CD4-positive, alpha-beta T cell (primary cell): ENCODE measurements at regions not wholly inside any gene's neighbourhood (a gene's known extent, or its start where the extent isn't known, plus 50 kb on each side); places are given as distances from the start of the nearest gene placed in this dataset.

Source experiments
- ATAC-seq: fragments of 200-7000 bp; cut with Tn5 transposase; one replicate; pipeline ENCODE4 v1.10.0; 2022; ENCODE audit warnings: mild to moderate bottlenecking; ENCODE audit not compliant: poor library complexity
- CTCF ChIA-PET: fragments of 350-600 bp; sonication (Branson Sonifier 250); formaldehyde crosslinking; loops from one replicate; lab custom pipeline; 2021; ENCODE audit warnings: antibody characterized with exemption, inconsistent platforms; lab: Charles Lee
- POLR2A ChIA-PET: fragments of 350-600 bp; sonication (Branson Sonifier 250); formaldehyde crosslinking; loops from one replicate; lab custom pipeline; 2021; ENCODE audit warnings: antibody characterized with exemption, inconsistent platforms; lab: Charles Lee
- DNase-seq, 14 experiments: peaks; one replicate each; pipeline ENCODE4 v3.0.0-alpha.2; 2013 to 2020; ENCODE audit warnings: mixed read lengths in 2 of 14
- H3K27ac ChIP-seq, 2 donors: one replicate each; pipeline versions ENCODE4 v1.5.1 to v1.7.0; 2013; ENCODE audit warnings: low read length in 2 of 2, low read depth in 1 of 2, mild to moderate bottlenecking in 1 of 2
- H3K27me3 ChIP-seq, 2 experiments: 1 replicate in 1 of 2; 2 replicates in 1 of 2; pipeline versions ENCODE4 v1.6.1 to v1.7.0; 2013; ENCODE audit warnings: low read length in 2 of 2, control low read depth in 1 of 2, mild to moderate bottlenecking in 1 of 2, moderate library complexity in 1 of 2; ENCODE audit not compliant: insufficient read depth in 2 of 2, control insufficient read depth in 1 of 2
- H3K36me3 ChIP-seq: one replicate; pipeline ENCODE4 v1.6.1; 2013; ENCODE audit warnings: low read length, control low read depth; ENCODE audit not compliant: insufficient read depth
- H3K4me1 ChIP-seq: one replicate; pipeline ENCODE4 v1.6.1; 2013; ENCODE audit warnings: low read length, control low read depth; ENCODE audit not compliant: insufficient read depth
- H3K4me3 ChIP-seq: one replicate; pipeline ENCODE4 v1.5.1; 2013; ENCODE audit warnings: mild to moderate bottlenecking, low read length, moderate library complexity
- H3K9me3 ChIP-seq, 2 experiments: 1 replicate in 1 of 2; 2 replicates in 1 of 2; pipeline versions ENCODE4 v1.6.1 to v1.7.0; 2013; ENCODE audit warnings: low read length in 2 of 2, mild to moderate bottlenecking in 2 of 2, control low read depth in 1 of 2, moderate library complexity in 1 of 2; ENCODE audit not compliant: control insufficient read depth in 1 of 2, insufficient read depth in 1 of 2
- H3K27ac Mint-ChIP-seq: one replicate; pipeline ENCODE4 v1.8.0; 2020; ENCODE audit warnings: mixed read lengths
- H3K27me3 Mint-ChIP-seq: one replicate; pipeline ENCODE4 v1.8.0; 2021; ENCODE audit warnings: mixed read lengths
- H3K36me3 Mint-ChIP-seq: one replicate; pipeline ENCODE4 v1.8.0; 2021; ENCODE audit warnings: low read depth, mixed read lengths
- H3K4me1 Mint-ChIP-seq: one replicate; pipeline ENCODE4 v1.8.0; 2021; ENCODE audit warnings: low read depth, mixed read lengths
- H3K4me3 Mint-ChIP-seq: one replicate; pipeline ENCODE4 v1.8.0; 2020; ENCODE audit warnings: mild to moderate bottlenecking, mixed read lengths
- H3K9me3 Mint-ChIP-seq: one replicate; pipeline ENCODE4 v1.8.0; 2020; ENCODE audit warnings: mixed read lengths
- CTCF ChIP-seq: fragments of 200-600 bp; IDR thresholded peaks from one replicate; pipeline ENCODE4 v1.8.0; 2022; ENCODE audit warnings: antibody characterized with exemption, mild to moderate bottlenecking
- intact Hi-C, 2 experiments: fragments of 100-400 bp; cut with DNase I in 1 of 2; cut with micrococcal nuclease in 1 of 2; formaldehyde crosslinking; loops; one replicate each; pipeline versions ENCODE4 v1.15.1 to v1.9.0; 2023 to 2025; cut with DNase I, micrococcal nuclease

- Mint-ChIP-seq H3K4me1 (no peaks in the 10 kb centered on the region), H3K4me3 (no peak overlapping the region)
Observed at GRCh38 chrX:127571834-127572233, 480.4 kb downstream of the ACTRT1 start.

GRCh38 chrX:127570276-127570675 lies 481.9 kb downstream of the ACTRT1 start:
- Mint-ChIP-seq H3K27me3 (no peaks in the 10 kb centered on the region), H3K36me3 (no peaks in the 10 kb centered on the region), H3K4me1 (no peaks in the 10 kb centered on the region), H3K27ac (no peak overlapping the region), H3K4me3 (no peak overlapping the region), H3K9me3 (peaks cover 5% of the 10 kb centered on the region)
- Histone ChIP-seq H3K36me3 (no peaks in the 10 kb centered on the region), H3K4me1 (no peaks in the 10 kb centered on the region), H3K4me3 (no peak overlapping the region), H3K27ac (no peak overlapping the region), H3K27me3 (no peaks in the 10 kb centered on the region), H3K9me3 (peaks cover 0 to 4% of the 10 kb centered on the region in 2 experiments)
- intact Hi-C loops: no loop called here
- ChIA-PET POLR2A (no interaction called here), CTCF (no interaction called here)
- DNase-seq (no peak), ATAC-seq (no peak)
- no peak for TF ChIP-seq CTCF

More at GRCh38 chrX:127571834-127572233, 480.4 kb downstream of the ACTRT1 start:
- Histone ChIP-seq H3K9me3 (peaks cover 0 to 4% of the 10 kb centered on the region in 2 experiments), H3K4me1 (no peaks in the 10 kb centered on the region), H3K4me3 (no peak overlapping the region), H3K27me3 (no peaks in the 10 kb centered on the region), H3K36me3 (no peaks in the 10 kb centered on the region), H3K27ac (no peak overlapping the region)
- Mint-ChIP-seq H3K36me3 (no peaks in the 10 kb centered on the region), H3K27me3 (no peaks in the 10 kb centered on the region), H3K27ac (no peak overlapping the region), H3K9me3 (peaks cover 5% of the 10 kb centered on the region)
- CTCF ChIA-PET: no interaction called here
- no peak for TF ChIP-seq CTCF
- DNase-seq (no peak), ATAC-seq (no peak)
- intact Hi-C loops: no loop called here
- POLR2A ChIA-PET: no interaction called here

- H3K4me1 ChIP-seq: no peaks in the 10 kb centered on the region
- H3K4me3 ChIP-seq: no peak overlapping the region
- no peaks in the 10 kb centered on the region for H3K27me3 Mint-ChIP-seq
- POLR2A ChIA-PET: no interaction called here
- H3K27ac Mint-ChIP-seq: no peak overlapping the region
- no peak overlapping the region for H3K27ac ChIP-seq
- TF ChIP-seq CTCF: no peak
- H3K36me3 ChIP-seq: no peaks in the 10 kb centered on the region
- intact Hi-C loops: no loop called here
- H3K36me3 Mint-ChIP-seq: no peaks in the 10 kb centered on the region
- H3K4me1 Mint-ChIP-seq: no peaks in the 10 kb centered on the region
- peaks cover 2% of the 10 kb centered on the region for H3K9me3 Mint-ChIP-seq
- ATAC-seq: no peak
- no peaks in the 10 kb centered on the region for H3K27me3 ChIP-seq
- DNase-seq: no peak
- H3K9me3 ChIP-seq: no peaks in the 10 kb centered on the region
- no peak overlapping the region for H3K4me3 Mint-ChIP-seq
- CTCF ChIA-PET: no interaction called here
Observed at GRCh38 chrX:127568691-127569090, 483.5 kb downstream of the ACTRT1 start.
